HepG2 (cell line): ENCODE measurements at regions not wholly inside any gene's neighbourhood (a gene's known extent, or its start where the extent isn't known, plus 50 kb on each side); places are given as distances from the start of the nearest gene placed in this dataset.

Experiments used
- ELF4 ChIP-seq: sonication (generic); formaldehyde crosslinking; IDR thresholded peaks from 2 replicates; pipeline ENCODE4 v1.5.0; 2020; ENCODE audit warnings: missing genetic modification reagents, mild to moderate bottlenecking, moderate library complexity, borderline replicate concordance
- ZBTB37 ChIP-seq: sonication (generic); formaldehyde crosslinking; IDR thresholded peaks from 2 replicates; pipeline ENCODE4 v1.4.0; 2020; ENCODE audit warnings: mild to moderate bottlenecking, missing genetic modification reagents
- ZFP36 ChIP-seq: fragments of 150-350 bp; IDR thresholded peaks from 2 replicates; pipeline ENCODE4 v1.6.1; 2018; ENCODE audit warnings: borderline replicate concordance, low read length, low read depth; ENCODE audit not compliant: partially characterized antibody
- ZFP37 ChIP-seq: sonication (generic); formaldehyde crosslinking; IDR thresholded peaks from 2 replicates; pipeline ENCODE4 v1.4.0; 2020; ENCODE audit warnings: missing genetic modification reagents, borderline replicate concordance
- ZNF430 ChIP-seq: sonication (generic); formaldehyde crosslinking; IDR thresholded peaks from 2 replicates; pipeline ENCODE4 v1.9.0; 2021; ENCODE audit warnings: mild to moderate bottlenecking, missing genetic modification reagents

- no peak for TF ChIP-seq ZBTB37
- no peak for TF ChIP-seq ZFP36
- TF ChIP-seq ELF4 (CRISPR knock-in tag) = no peak
- TF ChIP-seq ZFP37 (CRISPR knock-in tag) = no peak
- TF ChIP-seq ZNF430 (CRISPR knock-in tag) = no peak
Measured at GRCh38 chr2:41441958-41442357, 605.9 kb upstream of the PKDCC start.
